HepG2 (cell line): ENCODE measurements at regions not wholly inside any gene's neighbourhood (a gene's known extent, or its start where the extent isn't known, plus 50 kb on each side); places are given as distances from the start of the nearest gene placed in this dataset.
A peak's percentile ranks its signal among the peaks of the same experiment; 100 is the strongest.

Experiments used
- ATAC-seq: fragments of 200-7000 bp; cut with Tn5 transposase; 3 replicates; pipeline ENCODE4 v1.9.1; 2020; ENCODE audit warnings: mild to moderate bottlenecking, moderate library complexity
- BruUV-seq: library from RNA; stranded (reverse); fragments of 400-500 nt; replicated peaks from 2 replicates; lab custom pipeline; 2021; lab: Mats Ljungman, UMichigan
- CTCF ChIA-PET: fragments of 300-600 bp; formaldehyde crosslinking; extraction: SDS; loops from one replicate; lab custom pipeline; 2021; ENCODE audit warnings: low total read pairs, inconsistent platforms, low intra/inter-chr PET ratio; lab: Yijun Ruan, JAX
- POLR2A ChIA-PET: fragments of 350-600 bp; sonication (Branson Sonifier 250); formaldehyde crosslinking; loops from one replicate; lab custom pipeline; 2020; ENCODE audit warnings: antibody characterized with exemption, inconsistent platforms; lab: Yijun Ruan, JAX
- DNase-seq: peaks from one replicate; pipeline ENCODE4 v3.0.0-alpha.2; 2015; ENCODE audit warnings: low spot score
- FAIRE-seq: peaks from 3 replicates; lab custom pipeline; 2011; peaks lifted over from hg19 to GRCh38; lab: Jason Lieb, UNC
- H2AFZ ChIP-seq: one replicate; pipeline ENCODE4 v1.6.1; 2011; ENCODE audit warnings: low read length, inconsistent platforms
- H3K27ac ChIP-seq: fragments of 300-600 bp; 3 replicates; pipeline ENCODE4 v1.8.0; 2011; ENCODE audit warnings: mixed run types, mild to moderate bottlenecking, mixed read lengths, low read length, inconsistent platforms; ENCODE audit not compliant: insufficient read depth; ENCODE audit errors: extremely low read length
- H3K27me3 ChIP-seq, 2 experiments: fragments of 200-600 bp in 1 of 2; 2 replicates in 1 of 2; 3 replicates in 1 of 2; pipeline versions ENCODE4 v1.6.0 to v1.8.0; 2011; ENCODE audit warnings: low read length in 2 of 2, mild to moderate bottlenecking in 2 of 2, moderate library complexity in 2 of 2, inconsistent platforms in 1 of 2; ENCODE audit not compliant: insufficient read depth in 2 of 2, control insufficient read depth in 1 of 2
- H3K36me3 ChIP-seq, 2 experiments: fragments of 200-600 bp in 1 of 2; replicated peaks in 1 of 2; 2 replicates in 1 of 2; 3 replicates in 1 of 2; pipeline versions ENCODE4 v1.5.1 to v1.8.0; 2011; ENCODE audit warnings: low read length in 2 of 2, inconsistent platforms in 1 of 2; ENCODE audit not compliant: insufficient read depth in 2 of 2, control insufficient read depth in 1 of 2
- H3K4me1 ChIP-seq: 2 replicates; pipeline ENCODE4 v1.5.1; 2012; ENCODE audit warnings: low read length, inconsistent platforms; ENCODE audit not compliant: insufficient read depth
- H3K4me2 ChIP-seq: 2 replicates; pipeline ENCODE4 v1.6.0; 2011; ENCODE audit warnings: low read depth, low read length, inconsistent platforms
- H3K4me3 ChIP-seq, 3 experiments: fragments of 200-600 bp in 1 of 3; sonication (generic), shearing (Covaris generic) in 1 of 3; replicated peaks in 1 of 3; 2 replicates each; pipeline ENCODE4 v1.5.1; 2011 to 2016; ENCODE audit warnings: low read length in 3 of 3, inconsistent platforms in 2 of 3, low read depth in 2 of 3, mild to moderate bottlenecking in 2 of 3, control low read depth in 1 of 3, mixed read lengths in 1 of 3; ENCODE audit not compliant: insufficient read depth in 1 of 3
- H3K79me2 ChIP-seq: one replicate; pipeline ENCODE4 v1.6.1; 2011; ENCODE audit warnings: low read length, inconsistent platforms; ENCODE audit not compliant: insufficient read depth
- H3K9ac ChIP-seq: 2 replicates; pipeline ENCODE4 v1.6.0; 2011; ENCODE audit warnings: mild to moderate bottlenecking, low read depth, low read length, inconsistent platforms; ENCODE audit not compliant: insufficient read depth
- H3K9me3 ChIP-seq: 2 replicates; pipeline ENCODE4 v1.5.1; 2012; ENCODE audit warnings: mild to moderate bottlenecking, low read length
- H4K20me1 ChIP-seq: 2 replicates; pipeline ENCODE4 v1.6.0; 2011; ENCODE audit warnings: inconsistent platforms, mild to moderate bottlenecking, low read length, moderate library complexity; ENCODE audit not compliant: insufficient read depth
- CC2D1A ChIP-seq: sonication (generic); formaldehyde crosslinking; IDR thresholded peaks from 2 replicates; pipeline ENCODE4 v1.8.1; 2023; ENCODE audit warnings: mild to moderate bottlenecking, missing genetic modification reagents
- CREM ChIP-seq, 2 experiments: sonication (generic) in 1 of 2; formaldehyde crosslinking in 1 of 2; IDR thresholded peaks; 2 replicates each; pipeline versions ENCODE4 v1.4.0 to v1.6.1; 2016 to 2020; ENCODE audit warnings: antibody characterized with exemption in 1 of 2, mild to moderate bottlenecking in 1 of 2, missing genetic modification reagents in 1 of 2
- DMTF1 ChIP-seq: sonication (generic); formaldehyde crosslinking; IDR thresholded peaks from 2 replicates; pipeline ENCODE4 v1.4.0; 2020; ENCODE audit warnings: mild to moderate bottlenecking, missing genetic modification reagents
- GTF3A ChIP-seq: sonication (generic); formaldehyde crosslinking; conservative IDR thresholded peaks from 2 replicates; pipeline ENCODE4 v1.4.0; 2020; ENCODE audit warnings: mild to moderate bottlenecking, missing genetic modification reagents
- HNRNPK ChIP-seq: fragments of 200-400 bp; formaldehyde crosslinking; IDR thresholded peaks from 2 replicates; pipeline ENCODE4 v1.6.1; 2018; ENCODE audit warnings: low read length, low read depth, moderate library complexity, mild to moderate bottlenecking; ENCODE audit not compliant: poor library complexity, severe bottlenecking
- HNRNPUL1 ChIP-seq: fragments of 200-400 bp; formaldehyde crosslinking; IDR thresholded peaks from 2 replicates; pipeline ENCODE4 v1.6.1; 2017; ENCODE audit warnings: low read depth, mild to moderate bottlenecking, low read length, moderate library complexity
- LCORL ChIP-seq, 2 experiments: fragments of 450-650 bp in 1 of 2; sonication (generic) in 1 of 2; formaldehyde crosslinking in 1 of 2; IDR thresholded peaks; 2 replicates each; pipeline versions ENCODE4 v1.5.0 to v1.6.1; 2017 to 2020; ENCODE audit warnings: antibody characterized with exemption in 1 of 2, missing genetic modification reagents in 1 of 2
- MZF1 ChIP-seq: sonication (generic); formaldehyde crosslinking; IDR thresholded peaks from 2 replicates; pipeline ENCODE4 v1.8.1; 2023; ENCODE audit warnings: mild to moderate bottlenecking, missing genetic modification reagents, borderline replicate concordance
- PCBP1 ChIP-seq: fragments of 200-400 bp; formaldehyde crosslinking; IDR thresholded peaks from 2 replicates; pipeline ENCODE4 v1.6.1; 2017; ENCODE audit warnings: mild to moderate bottlenecking, low read depth, low read length, borderline replicate concordance
- RARA ChIP-seq: IDR thresholded peaks from 2 replicates; pipeline ENCODE4 v1.6.1; 2016; ENCODE audit warnings: missing genetic modification reagents, missing compliant biosample characterization
- SNAPC2 ChIP-seq: sonication (generic); formaldehyde crosslinking; IDR thresholded peaks from 2 replicates; pipeline ENCODE4 v1.8.1; 2022; ENCODE audit warnings: mild to moderate bottlenecking, missing genetic modification reagents
- SRSF4 ChIP-seq: fragments of 200-400 bp; formaldehyde crosslinking; IDR thresholded peaks from one replicate; pipeline ENCODE4 v1.6.1; 2018; ENCODE audit warnings: mild to moderate bottlenecking, low read depth, low read length, moderate library complexity; ENCODE audit not compliant: poor library complexity, severe bottlenecking
- TEAD2 ChIP-seq: sonication (generic); formaldehyde crosslinking; IDR thresholded peaks from 2 replicates; pipeline ENCODE4 v1.9.0; 2021; ENCODE audit warnings: missing genetic modification reagents
- ZNF143 ChIP-seq: sonication (generic); formaldehyde crosslinking; IDR thresholded peaks from 2 replicates; pipeline ENCODE4 v1.4.0; 2020; ENCODE audit warnings: missing genetic modification reagents
- ZNF556 ChIP-seq: sonication (generic); formaldehyde crosslinking; IDR thresholded peaks from 2 replicates; pipeline ENCODE4 v1.4.0; 2020; ENCODE audit warnings: mild to moderate bottlenecking, missing genetic modification reagents, borderline replicate concordance
- ZNF737 ChIP-seq: sonication (generic); formaldehyde crosslinking; IDR thresholded peaks from 2 replicates; pipeline ENCODE4 v1.5.0; 2020; ENCODE audit warnings: missing genetic modification reagents, mild to moderate bottlenecking, borderline replicate concordance
- ZNF788 ChIP-seq: sonication (generic); formaldehyde crosslinking; IDR thresholded peaks from 2 replicates; pipeline ENCODE4 v1.5.0; 2020; ENCODE audit warnings: mild to moderate bottlenecking, missing genetic modification reagents, borderline replicate concordance
- WGBS: methylation state at CpG from one replicate; pipeline ENCODE4 v1.1.6; 2017; ENCODE audit warnings: low lambda C conversion rate; 5-methylcytosine and 5-hydroxymethylcytosine counted together
- in situ Hi-C: cut with HindIII; loops from 2 replicates; pipeline ENCODE4 v1.10.0; 2017; ENCODE audit warnings: low pct_unique_long_range_greater_than_20kb; ENCODE audit not compliant: extremely low pct_ligation_motif_present
- intact Hi-C: fragments of 100-400 bp; cut with micrococcal nuclease; formaldehyde crosslinking; loops from one replicate; pipeline ENCODE4 v1.10.0; 2022; ENCODE audit not compliant: unreplicated experiment

- ChIA-PET CTCF (no interaction called here), POLR2A (no interaction called here)
- Histone ChIP-seq H2AFZ (no peak overlapping the region), H3K27ac (no peak overlapping the region), H3K4me2 (no peak overlapping the region), H3K27me3 (no peaks in the 10 kb centered on the region), H3K36me3 (no peaks in the 10 kb centered on the region), H3K4me3 (no peak overlapping the region), H4K20me1 (no peaks in the 10 kb centered on the region), H3K4me1 (no peaks in the 10 kb centered on the region), H3K9ac (no peak overlapping the region), H3K9me3 (no peaks in the 10 kb centered on the region), H3K79me2 (no peaks in the 10 kb centered on the region)
- intact Hi-C loops = no loop called here
- 0% methylated on average over 1 of the region's 1 CpG for WGBS
- DNase-seq (no peak), ATAC-seq (no peak), FAIRE-seq (no peak)
- TF ChIP-seq CC2D1A (CRISPR knock-in tag) (no peak), ZNF143 (no peak), HNRNPK (peak; percentile 96), DMTF1 (CRISPR knock-in tag) (no peak), LCORL (IDR thresholded peaks at IDR 0.05) (no peak), LCORL (CRISPR knock-in tag; IDR thresholded peaks at IDR 0.05) (no peak), MZF1 (no peak), ZNF556 (no peak), RARA (CRISPR knock-in tag) (no peak), HNRNPUL1 (no peak), ZNF788 (CRISPR knock-in tag) (no peak), PCBP1 (0 out of 2 replicates have a peak, but pooled peaks have one; percentile 54), GTF3A (CRISPR knock-in tag) (no peak), TEAD2 (CRISPR knock-in tag) (no peak), CREM (IDR thresholded peaks at IDR 0.05) (no peak), CREM (CRISPR knock-in tag; IDR thresholded peaks at IDR 0.05) (no peak), SRSF4 (no peak), ZNF737 (CRISPR knock-in tag) (no peak), SNAPC2 (no peak)
- in situ Hi-C loops = no loop called here
- BruUV-seq = no TSS peak
Measured at GRCh38 chr6:91500689-91501303, 913.9 kb upstream of the MAP3K7 start.
